HG02981 (cell line): ENCODE measurements at regions not wholly inside any gene's neighbourhood (a gene's known extent, or its start where the extent isn't known, plus 50 kb on each side); places are given as distances from the start of the nearest gene placed in this dataset.
"Not testable (repeated sequence)": the region's sequence is repeated elsewhere in the genome, so short reads cannot be mapped to it uniquely, and the experiment has no call there.

ENCODE experiments used
- ATAC-seq: cut with Tn5 transposase; IDR thresholded peaks from one replicate; pipeline ENCODE4 v1.9.1; 2021; ENCODE audit warnings: mild to moderate bottlenecking, moderate library complexity; ENCODE audit not compliant: unreplicated experiment

DNA sequence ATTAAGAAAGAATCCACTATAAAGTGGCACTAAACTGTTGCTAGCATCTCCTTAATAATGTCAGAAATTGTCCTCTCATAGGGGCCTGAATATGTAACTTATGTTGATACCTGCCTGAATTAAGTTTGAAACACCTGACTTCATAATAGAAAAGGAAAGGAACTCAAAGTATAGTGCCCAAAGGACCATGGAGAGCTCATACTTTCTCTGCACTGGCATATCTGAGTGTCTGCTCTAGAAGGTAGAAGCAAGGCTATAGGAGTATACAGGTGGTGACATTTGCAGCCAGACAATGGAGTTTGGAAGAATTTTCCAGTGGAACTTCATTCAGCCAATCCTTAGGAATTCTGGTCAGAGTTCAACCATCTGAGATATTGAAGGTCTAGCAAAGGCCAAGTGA lies 988.9 kb downstream of the RAB28 start:
- no peak for ATAC-seq

- no peak for ATAC-seq
Observed at GRCh38 chr4:12492730-12493393, 991.3 kb downstream of the RAB28 start.

- no peak for ATAC-seq
Observed at GRCh38 chr4:12488672-12489071, 995.5 kb downstream of the RAB28 start.

- no peak for ATAC-seq
Observed at GRCh38 chr4:12487000-12487399, 997.1 kb downstream of the RAB28 start.

GRCh38 chr4:12472087-12472486 lies 1012.1 kb downstream of the RAB28 start:
- no peak for ATAC-seq

GRCh38 chr4:12471193-12471592 lies 1012.9 kb downstream of the RAB28 start:
- no peak for ATAC-seq

GRCh38 chr4:12461576-12461975 lies 1022.6 kb downstream of the RAB28 start:
- ATAC-seq = not testable (repeated sequence)

- ATAC-seq = no peak
Observed at GRCh38 chr4:12459126-12459525, 1025.0 kb downstream of the RAB28 start.

DNA sequence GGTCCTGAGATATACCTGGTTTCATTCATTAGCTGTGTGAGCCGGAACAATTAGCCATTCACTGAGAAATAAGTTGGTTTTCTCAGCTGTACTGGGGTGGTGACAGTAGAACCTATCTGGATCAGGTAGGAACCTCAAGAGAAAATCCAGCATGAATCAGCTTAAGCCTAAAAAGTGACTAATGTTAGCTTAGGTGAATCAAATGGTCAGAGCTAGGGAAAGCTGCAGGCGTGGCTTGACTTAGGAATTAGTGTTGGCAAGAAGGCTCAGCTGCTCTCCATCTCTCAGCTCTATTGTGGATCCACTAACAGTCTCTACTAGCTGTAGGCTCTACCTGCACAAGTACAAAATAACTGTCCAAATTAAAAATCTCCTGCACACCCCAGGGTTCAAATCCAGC lies 1025.5 kb downstream of the RAB28 start:
- no peak for ATAC-seq

- no peak for ATAC-seq
Observed at GRCh38 chr4:12452291-12452690, 1023.6 kb upstream of the HS3ST1 start.

- no peak for ATAC-seq
Observed at GRCh38 chr4:12447451-12447850, 1018.8 kb upstream of the HS3ST1 start.

DNA sequence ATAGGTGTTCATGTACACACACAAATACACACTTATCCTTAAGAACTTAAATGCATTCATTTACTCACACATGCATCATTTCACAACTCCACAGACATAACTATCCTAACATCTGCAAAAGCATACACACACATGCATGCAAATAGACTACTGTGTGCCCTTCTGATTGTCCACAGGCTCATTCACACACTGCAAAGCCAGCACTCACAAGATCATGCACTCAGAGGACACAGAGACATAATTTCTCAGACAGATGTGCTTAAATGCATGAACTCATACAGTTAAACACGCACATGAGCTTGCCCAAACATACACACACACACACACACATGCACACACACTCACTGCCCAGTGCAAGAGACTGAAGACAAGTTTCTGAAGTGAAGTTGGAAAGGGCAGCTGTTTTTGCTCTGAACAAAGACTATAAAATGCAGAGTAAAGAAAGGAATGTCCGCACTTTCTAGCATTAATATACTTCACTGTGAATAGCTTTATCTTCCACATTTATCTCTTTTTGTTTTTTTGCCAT lies 1018.0 kb upstream of the HS3ST1 start:
- no peak for ATAC-seq

DNA sequence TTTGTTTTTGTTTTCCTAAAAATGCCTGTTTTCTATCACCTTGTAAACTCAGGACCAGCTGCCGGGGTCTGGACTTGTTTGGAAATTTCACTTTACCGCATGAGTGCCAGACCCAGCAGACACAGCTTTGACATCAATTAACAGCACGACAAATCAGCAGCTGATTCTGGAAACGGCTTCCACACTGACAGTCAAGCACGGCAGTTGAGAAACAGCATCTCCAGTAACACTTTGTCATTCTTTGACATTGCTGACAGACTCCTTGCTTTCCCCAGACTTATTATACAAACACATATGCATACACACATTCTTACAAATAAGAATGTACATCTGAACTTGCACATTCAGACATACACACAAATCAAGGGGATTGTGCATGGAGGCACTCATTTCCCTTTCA lies 1017.6 kb upstream of the HS3ST1 start:
- ATAC-seq = no peak

DNA sequence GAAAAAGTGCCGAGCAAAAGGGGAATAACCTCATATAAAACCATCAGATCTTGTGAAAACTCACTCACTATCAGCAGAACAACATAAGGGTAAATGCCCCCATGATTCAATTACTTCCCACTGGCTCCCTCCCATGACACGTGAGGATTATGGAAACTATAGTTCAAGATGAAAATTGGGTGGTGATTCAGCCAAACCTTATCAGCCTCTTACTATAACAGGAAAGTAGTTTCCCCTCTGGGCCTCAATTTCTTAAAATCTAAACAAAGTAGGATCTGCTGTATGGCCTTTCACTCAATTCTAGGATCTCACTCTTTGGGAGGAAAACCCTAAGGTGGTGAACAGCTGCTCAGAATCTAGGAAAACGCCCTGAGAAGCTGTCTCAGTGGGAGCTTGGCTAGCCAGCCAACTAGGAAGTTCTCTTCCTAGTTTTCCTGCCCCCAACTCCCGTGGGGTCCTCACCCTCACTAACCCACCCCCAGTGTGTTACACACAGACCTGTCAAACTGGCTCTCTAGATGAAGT lies 1017.1 kb upstream of the HS3ST1 start:
- no peak for ATAC-seq

DNA sequence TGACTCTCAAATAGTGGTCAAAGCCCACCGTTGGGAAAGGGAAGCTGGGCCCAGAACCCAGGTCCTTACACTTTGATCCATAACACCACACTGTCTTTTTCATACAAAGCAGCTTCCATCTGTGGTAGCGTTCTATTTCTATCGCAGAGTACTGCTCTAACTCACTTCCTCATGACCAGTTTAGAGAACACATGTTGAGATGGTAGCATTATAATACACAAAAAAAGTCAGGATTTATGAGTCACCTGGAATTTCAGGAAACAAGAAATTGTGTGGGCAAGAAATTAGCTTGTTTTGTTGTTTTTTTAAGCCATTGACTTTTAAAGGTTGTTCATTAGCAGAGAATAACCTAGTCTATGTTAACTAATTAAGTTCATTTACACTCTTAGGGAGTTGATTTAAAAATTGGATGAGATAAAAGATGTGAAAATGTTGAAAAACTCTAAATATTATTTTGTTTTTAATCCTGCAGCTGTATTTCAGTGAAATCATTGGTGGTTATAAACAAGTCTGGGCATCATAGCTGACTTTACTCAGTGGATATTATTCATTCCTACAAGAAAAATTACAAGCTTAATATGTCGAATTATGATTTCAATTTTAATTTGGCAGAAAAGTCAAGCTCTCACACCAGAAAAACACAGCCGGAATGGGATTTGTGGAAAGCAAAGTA lies 1011.1 kb upstream of the HS3ST1 start:
- ATAC-seq = no peak

GRCh38 chr4:12431259-12431658 lies 1002.6 kb upstream of the HS3ST1 start:
- not testable (repeated sequence) for ATAC-seq

DNA sequence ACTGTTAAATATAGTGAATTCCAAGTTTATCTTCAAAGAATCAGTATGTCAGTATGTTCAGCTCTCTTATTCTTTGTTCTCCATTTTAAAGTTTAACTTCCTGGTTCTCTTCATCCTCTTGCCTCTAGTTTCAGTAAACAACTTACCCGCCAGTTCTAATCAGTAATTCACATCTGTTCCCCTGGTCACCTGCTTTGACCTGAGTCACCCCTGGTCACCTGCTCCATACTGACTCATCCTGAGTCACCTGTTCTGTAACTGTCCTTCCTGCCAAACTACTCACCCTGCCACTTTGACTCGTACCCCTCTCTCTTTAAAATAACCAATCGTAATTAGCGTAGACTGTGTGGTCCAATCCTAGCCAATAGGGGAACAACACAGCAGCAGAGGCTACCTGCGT lies 992.7 kb upstream of the HS3ST1 start:
- no peak for ATAC-seq

GRCh38 chr4:12416755-12417154 lies 988.1 kb upstream of the HS3ST1 start:
- no peak for ATAC-seq

- ATAC-seq = no peak
Observed at GRCh38 chr4:12414181-12414812, 985.6 kb upstream of the HS3ST1 start.

DNA sequence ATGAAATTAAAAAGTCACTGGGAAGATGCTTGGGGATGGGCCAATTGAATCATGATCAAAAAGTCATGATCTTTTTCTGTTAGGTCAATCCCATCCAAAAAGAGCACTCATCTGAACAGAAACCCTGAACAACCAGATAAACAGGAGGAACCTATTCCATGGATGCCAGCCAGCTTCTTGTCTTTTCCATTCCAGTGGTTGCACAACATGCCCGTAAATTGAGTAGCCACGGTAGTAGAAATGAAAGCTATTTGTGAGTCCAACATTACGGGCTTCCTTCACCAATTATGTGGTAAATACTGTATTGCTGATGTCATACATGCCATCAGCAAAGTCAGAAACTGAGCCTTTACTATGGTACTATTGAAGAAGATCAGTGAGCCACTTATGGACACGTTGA lies 982.4 kb upstream of the HS3ST1 start:
- ATAC-seq = no peak

DNA sequence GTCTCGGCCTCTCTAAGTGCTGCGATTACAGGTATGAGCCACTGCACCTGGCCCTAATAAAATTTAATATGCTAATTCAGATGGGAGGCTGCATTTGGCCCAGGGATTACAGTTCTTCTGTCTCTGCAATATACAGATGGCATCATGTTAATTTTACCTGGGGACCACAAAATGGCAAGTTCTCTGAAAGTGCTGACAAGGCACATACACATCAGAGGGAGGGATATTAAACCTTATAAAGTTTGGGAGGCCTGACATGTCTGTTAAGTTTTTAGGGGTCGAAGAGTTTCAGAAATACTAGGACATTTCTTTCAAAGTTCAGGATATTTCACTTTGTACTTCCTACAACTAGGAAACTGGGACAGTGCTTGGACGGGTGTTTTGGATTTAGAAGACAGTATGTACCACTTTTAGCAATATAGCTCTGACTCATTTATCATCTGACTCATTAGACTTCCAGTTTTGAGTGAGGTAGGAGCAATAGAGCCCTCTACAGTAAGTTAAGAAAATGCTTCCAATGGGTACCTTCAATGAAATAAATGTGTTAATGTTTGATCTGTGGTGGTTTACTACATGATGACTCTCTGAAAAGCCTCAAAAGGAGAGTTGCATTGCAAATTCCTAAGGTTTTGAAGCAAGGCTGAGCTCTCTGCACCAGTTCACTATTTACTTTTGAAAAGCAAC lies 981.0 kb upstream of the HS3ST1 start:
- no peak for ATAC-seq
